NCI-H774 (cell line): ENCODE measurements at regions not wholly inside any gene's neighbourhood (a gene's known extent, or its start where the extent isn't known, plus 50 kb on each side); places are given as distances from the start of the nearest gene placed in this dataset.

ENCODE experiments used
- DNase-seq: peaks from one replicate; lab custom pipeline; 2025; lab: John Stamatoyannopoulos, UW

GRCh38 chr4:178037459-178038214 is 595.4 kb upstream of the AGA start:
- no peak for DNase-seq

- DNase-seq: no peak
Measured at GRCh38 chr4:178056996-178057395, 614.8 kb upstream of the AGA start.

DNA sequence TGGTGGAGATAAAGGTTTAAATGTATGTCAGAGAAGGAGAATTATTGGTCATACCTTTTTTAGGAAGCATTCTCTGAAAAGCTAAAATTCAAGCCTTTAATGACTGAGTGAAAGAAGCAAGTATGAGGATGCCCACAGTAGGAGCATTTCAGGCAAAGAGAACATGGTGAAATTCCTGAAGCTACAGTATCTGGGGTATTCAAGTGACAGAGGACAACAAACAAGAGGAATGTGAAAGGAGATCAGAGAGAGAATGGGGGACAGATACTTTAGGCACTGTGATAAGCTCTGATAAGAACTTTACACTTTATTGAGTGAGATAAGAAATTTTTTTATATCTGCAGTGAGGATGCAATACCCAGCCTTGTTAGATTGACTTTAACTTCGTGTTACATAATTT is 621.3 kb upstream of the AGA start:
- DNase-seq: no peak

GRCh38 chr4:178066338-178066941 is 624.2 kb upstream of the AGA start:
- DNase-seq: no peak

- DNase-seq: no peak
Measured at GRCh38 chr4:178068136-178068535, 625.9 kb upstream of the AGA start.

DNA sequence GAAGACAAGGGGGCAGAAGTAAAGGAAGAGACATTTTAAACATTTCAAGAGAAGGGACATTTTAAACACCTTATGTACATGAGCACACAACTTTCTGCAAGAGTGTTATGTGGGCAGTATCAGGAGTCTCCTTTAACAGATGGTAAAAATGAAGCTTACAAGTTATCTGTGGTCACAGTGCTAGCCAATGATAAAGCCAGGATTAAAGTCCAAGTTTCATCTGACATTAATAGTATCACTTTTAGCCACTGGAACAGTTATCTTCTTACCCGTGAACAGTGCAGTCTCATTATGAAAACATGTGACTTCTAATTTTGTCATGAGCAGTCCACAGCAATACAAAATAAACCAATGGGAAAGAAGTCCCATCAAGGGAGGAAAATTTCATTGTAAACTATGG is 627.9 kb upstream of the AGA start:
- DNase-seq: no peak

- DNase-seq: no peak
Measured at GRCh38 chr4:178080312-178080711, 638.1 kb upstream of the AGA start.

- DNase-seq: no peak
Measured at GRCh38 chr4:178081176-178081575, 638.9 kb upstream of the AGA start.

GRCh38 chr4:178081896-178082295 is 639.7 kb upstream of the AGA start:
- DNase-seq: no peak

- DNase-seq: no peak
Measured at GRCh38 chr4:178082906-178083305, 640.7 kb upstream of the AGA start.

GRCh38 chr4:178083968-178084367 is 641.7 kb upstream of the AGA start:
- DNase-seq: no peak

- DNase-seq: no peak
Measured at GRCh38 chr4:178086320-178086719, 644.1 kb upstream of the AGA start.

DNA sequence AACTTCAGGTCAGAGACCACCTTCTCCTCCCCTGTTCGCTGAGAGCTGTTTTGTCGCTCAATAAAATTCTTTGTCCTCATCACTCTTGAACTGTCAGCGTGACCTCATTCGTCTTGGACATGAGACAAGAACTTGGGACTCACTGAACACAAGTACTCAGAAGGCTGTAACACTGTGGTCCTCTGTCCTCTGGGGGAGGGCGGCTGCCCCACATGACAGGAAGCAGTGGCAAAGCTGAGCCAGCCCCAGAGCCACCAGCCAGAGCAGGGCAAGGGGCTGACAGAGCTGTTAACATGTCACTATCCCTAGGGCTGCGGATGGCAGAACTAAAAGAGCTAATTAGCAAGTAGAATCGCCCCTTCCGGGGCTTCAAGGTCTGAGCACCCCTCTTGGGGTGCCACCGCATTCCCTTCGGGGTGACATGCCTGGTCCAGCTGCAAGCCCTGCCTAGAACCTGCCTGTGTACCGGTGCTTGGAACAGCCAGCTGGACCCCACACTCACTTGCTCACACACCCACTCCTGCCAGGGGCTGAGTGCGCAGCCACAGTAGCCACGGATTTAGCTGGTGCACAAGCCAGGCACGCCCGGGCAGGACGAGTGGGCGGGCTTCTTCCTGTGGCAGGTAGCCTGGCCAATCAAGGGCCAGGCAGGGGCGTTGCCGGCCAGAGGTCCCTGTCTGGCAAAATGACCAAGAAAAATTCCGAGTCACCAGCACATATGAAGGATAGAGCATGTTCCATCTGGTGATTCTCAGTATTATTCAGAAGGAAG is 648.6 kb upstream of the AGA start:
- no peak for DNase-seq

DNA sequence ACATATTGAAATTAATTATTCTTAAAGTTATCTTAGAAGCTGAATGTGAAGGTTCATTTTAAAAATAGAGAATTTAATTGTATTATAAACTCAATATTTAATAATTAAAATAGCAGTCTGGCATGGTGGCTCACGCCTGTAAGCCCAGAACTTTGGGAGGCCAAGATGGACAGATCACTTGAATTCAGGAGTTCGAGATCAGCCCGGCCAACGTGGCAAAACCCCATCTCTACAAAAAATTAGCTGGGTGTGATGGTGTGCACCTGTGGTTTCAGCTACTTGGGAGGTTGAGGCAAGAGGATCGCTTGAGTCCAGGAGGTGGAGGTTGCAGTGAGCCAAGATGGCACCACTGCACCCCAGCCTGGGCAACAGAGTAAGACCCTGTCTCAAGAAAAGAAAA is 659.9 kb upstream of the AGA start:
- DNase-seq: no peak

- DNase-seq: no peak
Measured at GRCh38 chr4:178105242-178105641, 663.0 kb upstream of the AGA start.

GRCh38 chr4:178136736-178137345 is 694.6 kb upstream of the AGA start:
- no peak for DNase-seq

- no peak for DNase-seq
Measured at GRCh38 chr4:178137732-178138471, 695.7 kb upstream of the AGA start.

DNA sequence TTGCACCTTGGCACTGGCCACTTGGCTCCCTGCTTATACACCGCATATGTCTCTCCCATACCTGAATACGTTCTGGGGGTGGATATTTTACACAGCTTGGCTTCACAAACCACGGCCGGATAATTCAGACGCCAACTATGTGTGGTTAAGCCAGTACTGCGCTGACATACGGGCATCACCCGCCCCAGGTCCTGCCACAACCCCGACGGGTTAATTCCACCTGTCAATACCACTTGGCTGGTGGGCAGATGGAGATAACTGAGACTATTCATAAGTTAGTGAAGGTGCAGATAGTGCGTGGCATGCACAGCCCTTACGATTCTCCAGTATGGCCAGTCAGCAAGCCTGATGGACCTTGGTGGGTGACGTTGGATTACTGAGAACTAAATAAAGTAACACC is 696.3 kb upstream of the AGA start:
- DNase-seq: no peak

GRCh38 chr4:178140326-178140915 is 698.2 kb upstream of the AGA start:
- no peak for DNase-seq

- no peak for DNase-seq
Measured at GRCh38 chr4:178142724-178143123, 700.5 kb upstream of the AGA start.

DNA sequence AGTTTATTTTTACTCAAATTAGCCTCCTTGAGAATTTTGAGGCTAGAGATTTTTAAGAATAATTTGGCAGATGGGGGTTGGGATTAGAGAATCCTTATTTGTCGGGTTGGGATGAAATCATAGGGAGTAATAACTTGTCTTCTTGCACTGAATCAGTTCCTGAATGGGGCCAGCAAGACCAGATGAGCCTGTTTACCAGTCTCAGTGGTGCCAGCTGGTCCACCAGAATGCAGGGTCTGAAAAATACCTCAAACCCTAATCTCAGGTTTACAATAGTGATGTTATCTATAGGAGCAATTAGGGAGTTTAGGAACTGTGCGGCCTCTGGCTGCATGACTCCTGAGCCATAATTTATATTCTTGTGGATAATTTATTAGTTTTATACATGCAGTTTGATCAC is 705.9 kb upstream of the AGA start:
- no peak for DNase-seq
